SHP77 treated with DMSO at 0.1 percent for 48 hours (cell line): ENCODE measurements at regions not wholly inside any gene's neighbourhood (a gene's known extent, or its start where the extent isn't known, plus 50 kb on each side); places are given as distances from the start of the nearest gene placed in this dataset.

Source experiments
- DNase-seq: peaks from one replicate; lab custom pipeline; 2025; lab: John Stamatoyannopoulos, UW

DNA sequence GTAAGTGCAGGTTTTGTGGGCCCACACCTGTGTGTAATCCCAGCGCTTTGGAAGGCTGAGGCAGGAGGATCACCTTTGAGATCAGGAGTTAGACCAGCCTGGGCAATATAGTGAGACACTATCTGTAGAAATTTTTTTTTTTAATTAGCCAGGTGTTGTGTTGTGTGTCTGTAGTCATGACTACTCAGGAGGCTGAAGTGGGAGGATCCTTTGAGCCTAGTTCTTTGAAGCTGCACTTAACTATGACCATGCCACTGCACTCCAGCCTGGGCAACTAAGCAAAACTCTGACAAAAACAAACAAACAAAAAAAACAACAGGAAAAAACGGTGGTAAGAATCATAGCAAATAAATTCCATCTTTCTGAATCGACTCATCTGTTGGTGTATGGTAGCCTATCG lies 268.6 kb upstream of the PDGFD start:
- DNase-seq: no peak

- no peak for DNase-seq
Measured at GRCh38 chr11:104422324-104422944, 258.5 kb upstream of the PDGFD start.

DNA sequence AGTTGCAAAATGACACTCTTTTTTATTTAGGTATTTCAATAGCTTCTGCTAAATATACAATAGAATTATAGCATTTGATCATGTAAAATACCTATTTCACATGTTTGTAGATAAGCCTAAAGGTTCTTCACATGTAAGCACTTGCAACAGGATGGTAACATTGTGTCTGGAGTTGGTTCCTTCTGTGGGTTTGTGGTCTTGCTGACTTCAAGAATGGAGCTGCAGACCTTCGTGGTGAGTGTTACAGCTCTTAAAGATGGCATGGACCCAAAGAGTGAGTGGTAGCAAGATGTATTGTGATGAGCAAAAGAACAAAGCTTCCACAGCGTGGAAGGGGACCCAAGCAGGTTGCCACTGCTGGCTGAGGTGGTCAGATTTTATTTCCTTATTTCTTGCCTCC lies 246.4 kb upstream of the PDGFD start:
- no peak for DNase-seq

DNA sequence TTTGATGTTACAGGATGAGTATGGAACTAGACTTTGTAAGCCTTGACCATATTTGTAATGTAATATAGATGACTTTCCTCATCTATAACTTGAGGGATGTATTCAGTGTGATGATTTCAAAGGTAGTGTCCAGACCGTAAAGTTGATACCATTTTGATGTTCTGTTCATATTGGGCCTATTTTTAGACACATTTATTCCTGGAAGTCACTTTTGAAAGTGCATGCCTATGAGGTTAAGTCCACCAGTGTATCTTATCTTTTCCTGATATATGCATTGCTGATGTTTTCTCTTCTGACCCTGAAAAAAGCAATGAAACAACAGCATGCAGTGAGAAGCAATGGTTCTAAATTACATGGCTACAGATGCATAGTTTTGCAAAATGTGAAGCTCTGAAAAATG lies 244.7 kb upstream of the PDGFD start:
- no peak for DNase-seq

GRCh38 chr11:104405277-104405676 lies 241.3 kb upstream of the PDGFD start:
- no peak for DNase-seq

GRCh38 chr11:104404231-104405175 lies 240.6 kb upstream of the PDGFD start:
- no peak for DNase-seq

DNA sequence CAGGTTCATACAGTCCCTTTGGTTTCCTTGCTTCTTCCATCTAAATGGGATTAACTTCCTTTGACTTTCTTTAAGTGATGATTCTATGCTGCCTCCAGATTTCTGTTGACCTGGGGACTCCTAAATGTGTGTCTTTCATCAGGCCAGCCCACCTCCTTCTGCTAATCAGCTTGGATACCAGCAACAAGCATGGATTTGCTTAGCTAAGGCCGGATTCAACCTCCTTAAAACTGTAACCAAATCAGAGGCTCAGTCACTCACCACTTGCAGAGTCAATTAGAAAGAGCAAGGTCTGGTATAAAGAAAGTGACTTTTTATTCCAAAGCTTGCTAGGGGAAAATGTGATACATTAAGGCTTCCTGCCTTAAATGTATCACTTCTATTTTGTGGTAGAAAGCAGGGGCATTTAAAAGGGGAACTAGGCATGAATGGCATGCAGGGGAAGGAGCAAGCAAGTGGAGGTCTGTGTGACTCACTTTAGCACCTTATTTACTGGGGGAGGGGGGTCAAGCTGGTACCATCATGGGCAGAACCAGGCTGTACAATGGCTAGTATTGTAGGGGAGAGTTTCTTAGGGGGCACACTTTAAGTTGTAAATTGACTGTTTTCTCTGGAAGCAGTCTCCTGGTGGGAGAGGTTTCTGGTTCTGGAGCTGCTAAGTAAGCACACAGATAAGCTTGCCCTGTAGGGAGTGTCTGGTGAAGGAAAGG lies 239.0 kb upstream of the PDGFD start:
- no peak for DNase-seq

GRCh38 chr11:104394508-104394907 lies 230.6 kb upstream of the PDGFD start:
- no peak for DNase-seq

GRCh38 chr11:104390651-104391050 lies 226.7 kb upstream of the PDGFD start:
- DNase-seq: no peak

DNA sequence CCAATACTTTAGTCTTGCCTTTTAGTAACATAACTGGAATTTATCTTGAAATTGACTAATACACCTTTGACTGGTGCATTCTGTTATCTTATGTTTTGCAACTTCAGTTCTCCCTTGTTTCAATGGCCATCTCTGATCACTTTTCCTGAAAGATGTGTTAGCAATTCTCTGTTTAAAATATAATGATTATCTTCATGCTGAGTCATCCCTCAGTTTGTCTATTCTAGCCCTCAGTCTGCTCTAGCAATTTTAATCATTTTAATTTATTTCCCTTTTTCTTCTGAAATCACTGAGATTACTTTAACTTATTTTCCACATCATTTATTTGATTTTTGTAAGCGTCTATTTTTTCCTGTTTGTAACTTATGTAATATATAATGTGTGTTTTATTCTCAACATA lies 221.9 kb upstream of the PDGFD start:
- DNase-seq: no peak

DNA sequence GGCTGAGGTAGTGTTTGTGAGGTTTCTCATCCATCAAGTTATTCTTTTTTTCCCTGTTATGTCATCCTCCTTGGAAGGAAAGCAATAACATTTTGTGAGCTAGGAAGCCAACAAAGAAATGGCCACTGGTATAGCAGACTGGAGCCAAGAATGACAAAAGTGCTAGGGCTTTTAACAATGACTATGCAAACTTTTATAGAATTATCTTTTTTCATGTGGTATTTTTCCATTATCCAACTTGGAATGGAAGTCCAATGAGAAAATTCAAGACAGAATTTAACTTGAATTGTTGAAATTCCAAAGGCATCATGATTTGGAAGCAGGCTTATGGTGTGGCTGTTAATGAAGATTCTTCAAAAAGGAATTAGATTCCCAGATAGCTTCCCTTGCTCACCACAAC lies 216.4 kb upstream of the PDGFD start:
- no peak for DNase-seq

DNA sequence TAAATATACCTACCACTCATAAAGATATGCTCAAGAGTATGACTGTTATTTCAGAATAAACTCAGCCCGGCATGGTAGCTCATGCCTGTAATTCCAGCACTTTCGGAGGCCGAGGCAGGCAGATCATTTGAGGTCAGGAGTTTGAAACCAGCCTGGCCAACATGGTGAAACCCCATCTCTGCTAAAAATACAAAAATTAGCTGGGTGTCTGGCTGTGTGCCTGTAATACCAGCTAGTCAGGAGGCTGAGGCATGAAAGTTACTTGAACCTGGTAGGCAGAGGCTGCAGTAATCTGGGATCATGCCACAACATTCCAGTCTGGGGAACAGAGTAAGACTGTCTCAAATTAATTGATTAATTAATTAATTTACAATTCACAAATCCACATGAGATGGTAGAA lies 208.2 kb upstream of the PDGFD start:
- no peak for DNase-seq

DNA sequence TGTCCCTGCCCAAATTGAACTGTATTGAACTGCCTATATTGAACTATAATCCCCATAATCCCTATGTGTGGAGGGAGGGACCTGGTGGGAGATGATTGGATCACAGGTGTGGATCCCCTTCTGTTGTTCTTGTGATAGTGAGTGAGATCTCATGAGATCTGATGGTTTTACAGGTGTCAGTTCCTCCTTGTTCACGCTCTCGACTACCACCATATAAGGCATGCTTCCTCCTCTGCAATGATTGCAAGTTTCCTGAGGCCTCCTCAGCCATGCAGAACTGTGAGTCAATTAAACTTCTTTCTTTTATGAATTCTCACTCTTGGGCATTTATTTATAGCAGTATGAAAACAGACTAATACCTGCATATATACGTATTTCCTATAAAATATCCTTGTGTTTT lies 206.5 kb upstream of the PDGFD start:
- DNase-seq: no peak

GRCh38 chr11:104369761-104370160 lies 205.8 kb upstream of the PDGFD start:
- DNase-seq: no peak

- no peak for DNase-seq
Measured at GRCh38 chr11:104366321-104366734, 202.4 kb upstream of the PDGFD start.

DNA sequence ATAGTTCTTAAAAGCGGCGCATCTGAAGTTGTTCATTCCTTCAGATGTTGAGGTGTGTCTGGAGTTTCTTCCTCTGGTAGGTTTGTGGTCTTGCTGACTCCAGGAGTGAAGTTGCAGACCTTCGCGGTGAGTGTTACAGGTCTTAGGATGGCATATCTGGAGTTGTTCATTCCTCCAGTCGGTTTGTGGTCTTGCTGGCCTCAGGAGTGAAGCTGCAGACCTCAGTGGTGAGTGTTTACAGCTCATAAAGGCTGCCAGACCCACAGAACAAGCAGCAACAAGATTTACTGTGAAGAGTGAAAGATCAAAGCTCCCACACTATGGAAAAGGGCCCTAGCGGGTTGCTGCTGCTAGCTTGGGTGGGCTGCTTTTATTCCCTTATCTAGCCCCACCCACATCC lies 201.7 kb upstream of the PDGFD start:
- DNase-seq: no peak

GRCh38 chr11:104361975-104362374 lies 198.0 kb upstream of the PDGFD start:
- no peak for DNase-seq

DNA sequence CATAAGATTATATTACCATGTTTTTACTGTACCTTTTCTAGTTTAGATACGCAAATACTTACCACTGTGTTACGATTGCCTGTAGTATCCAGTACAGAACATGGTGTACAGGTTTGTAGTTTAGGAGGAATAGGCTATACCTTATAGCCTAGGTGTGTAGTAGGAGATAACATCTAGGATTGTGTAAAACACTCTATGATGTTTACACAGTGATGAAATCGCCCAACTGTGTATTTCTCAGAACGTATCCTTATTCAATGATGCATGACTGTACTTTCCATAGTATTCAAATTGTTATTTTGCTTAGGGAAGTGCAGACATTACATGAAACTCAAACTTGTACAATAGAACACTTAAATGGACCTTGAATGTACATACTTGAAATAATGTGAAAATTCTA lies 188.1 kb upstream of the PDGFD start:
- DNase-seq: no peak

DNA sequence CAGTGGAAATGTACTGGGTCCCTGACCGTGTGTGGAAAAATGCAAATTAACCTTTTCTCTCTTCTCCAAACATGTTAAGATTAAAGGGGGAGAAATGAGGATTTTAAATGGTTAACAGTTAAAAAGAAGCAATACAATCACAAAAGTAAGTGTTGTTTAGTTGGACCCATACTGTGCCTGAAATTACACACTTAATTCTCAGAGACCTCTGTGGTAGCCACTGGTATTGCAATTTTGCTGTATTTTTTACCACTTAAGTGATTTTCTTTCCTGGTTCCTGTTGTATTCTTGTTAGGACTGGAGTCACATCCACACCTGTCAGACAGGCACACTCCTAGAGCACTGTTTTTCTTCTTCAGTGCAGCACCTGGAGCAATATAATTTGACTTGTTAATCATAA lies 179.6 kb upstream of the PDGFD start:
- DNase-seq: peak; percentile 19

- no peak for DNase-seq
Measured at GRCh38 chr11:104340590-104340989, 176.6 kb upstream of the PDGFD start.

GRCh38 chr11:104339380-104339831 lies 175.5 kb upstream of the PDGFD start:
- DNase-seq: no peak

GRCh38 chr11:104338186-104338585 lies 174.2 kb upstream of the PDGFD start:
- DNase-seq: no peak

DNA sequence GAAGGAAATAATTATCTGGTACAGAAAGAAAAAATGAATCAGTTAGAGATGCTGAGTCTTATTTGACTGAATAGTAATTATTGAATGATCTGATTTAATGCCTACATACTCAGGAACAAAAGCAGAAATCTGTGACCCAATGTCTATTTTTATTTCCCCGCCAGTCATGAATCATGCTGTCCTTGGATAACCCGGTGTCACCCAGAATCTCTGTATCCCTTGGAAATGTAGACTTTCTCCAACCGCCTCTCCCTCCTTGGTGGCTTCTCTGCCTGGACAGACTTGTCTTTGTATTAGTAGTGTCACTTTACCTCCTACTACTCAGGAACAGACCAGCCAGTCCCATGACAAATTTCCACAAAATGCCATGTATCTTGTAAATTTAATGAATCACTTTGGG lies 173.3 kb upstream of the PDGFD start:
- no peak for DNase-seq
